ENCODE measurements at regions not wholly inside any gene's neighbourhood (a gene's known extent, or its start where the extent isn't known, plus 50 kb on each side); places are given as distances from the start of the nearest gene placed in this dataset.

GRCh38 chr2:104678181-104678580, 175.7 kb upstream of the POU3F3 start:
- Histone ChIP-seq H2AK5ac (ENCODE audit: insufficient read length, low read length) (no peak overlapping the region), H3K9ac (ENCODE audit: extremely low read depth, insufficient read length, low read length) (no peak overlapping the region), H2AFZ (ENCODE audit: low read length) (no peak overlapping the region), H3K23me2 (ENCODE audit: insufficient read length, low read depth, low read length, poor library complexity, severe bottlenecking) (no peaks in the 10 kb centered on the region), H3K79me1 (ENCODE audit: insufficient read depth, low read depth, low read length, poor library complexity, severe bottlenecking) (no peaks in the 10 kb centered on the region), H3K23ac (ENCODE audit: insufficient read length, low read depth, low read length) (no peak overlapping the region), H3K4me1 (ENCODE audit: insufficient read depth, low read length) (no peaks in the 10 kb centered on the region), H3K27me3 (ENCODE audit: insufficient read depth, low read length) (no peaks in the 10 kb centered on the region), H3K4me2 (ENCODE audit: insufficient read depth, insufficient read length, low read length) (no peak overlapping the region), H4K8ac (replicated peaks; ENCODE audit: insufficient read length, low read depth, low read length) (no peak overlapping the region), H2BK20ac (ENCODE audit: low read depth, low read length, poor library complexity, severe bottlenecking) (no peak overlapping the region), H3K27ac (ENCODE audit: insufficient read length, low read depth, low read length) (no peak overlapping the region), H3K9me3 (ENCODE audit: control insufficient read depth, low read depth, low read length) (no peaks in the 10 kb centered on the region), H2BK12ac (ENCODE audit: insufficient read length, low read depth, low read length) (no peak overlapping the region), H3K4ac (ENCODE audit: low read depth, low read length) (no peak overlapping the region), H2BK120ac (ENCODE audit: low read depth, low read length, poor library complexity, severe bottlenecking) (no peak overlapping the region), H4K5ac (ENCODE audit: insufficient read length, low read depth, low read length) (no peak overlapping the region), H3K18ac (ENCODE audit: insufficient read length, low read depth, low read length) (no peak overlapping the region), H3K79me2 (ENCODE audit: insufficient read depth, low read length) (no peaks in the 10 kb centered on the region), H3K14ac (ENCODE audit: insufficient read depth, low read length) (0 out of 2 replicates have a peak overlapping the region, but pooled peaks have one; percentile 16), H4K20me1 (ENCODE audit: control insufficient read depth, insufficient read depth, insufficient read length) (no peaks in the 10 kb centered on the region), H4K91ac (ENCODE audit: insufficient read length, low read depth, low read length) (no peak overlapping the region), H2BK15ac (ENCODE audit: low read depth, low read length) (no peak overlapping the region), H3K56ac (ENCODE audit: insufficient read length, low read depth, low read length) (no peak overlapping the region), H3T11ph (ENCODE audit: low read length) (no peak overlapping the region), H2BK5ac (ENCODE audit: insufficient read length, low read length) (no peak overlapping the region)
- DNase-seq: no peak
- no CpG with 5 or more reads among the region's 5 CpGs for WGBS (ENCODE audit: extremely low coverage, insufficient read length, low lambda C conversion rate)
- H3K4me3 Mint-ChIP-seq: no peak overlapping the region
- no peaks in the 10 kb centered on the region for H3K36me3 Mint-ChIP-seq (ENCODE audit: insufficient read depth in 1 of 3, low read depth in 3 of 3)
- TF ChIP-seq CTCF (conservative IDR thresholded peaks at IDR 0.05): no peak
- H3K27me3 Mint-ChIP-seq (ENCODE audit: low read depth): no peaks in the 10 kb centered on the region; the same call in 1 of the 2 replicates
- H3K27ac Mint-ChIP-seq: no peak overlapping the region
- no peaks in the 10 kb centered on the region for H3K9me3 Mint-ChIP-seq
- peaks cover 0 to 7% of the 10 kb centered on the region in 2 experiments; a peak in 3 of 4 replicates for H3K4me1 Mint-ChIP-seq

All from H9 (cell line).